GM12878 (cell line): ENCODE measurements at regions not wholly inside any gene's neighbourhood (a gene's known extent, or its start where the extent isn't known, plus 50 kb on each side); places are given as distances from the start of the nearest gene placed in this dataset.

Experiments
- ATAC-seq: fragments of 200-7000 bp; cut with Tn5 transposase; 3 replicates; pipeline ENCODE4 v1.9.1; 2020; ENCODE audit warnings: mild to moderate bottlenecking, moderate library complexity
- BruUV-seq: library from RNA; stranded (reverse); fragments of 400-500 nt; replicated peaks from 2 replicates; lab custom pipeline; 2021; lab: Mats Ljungman, UMichigan
- CTCF ChIA-PET: fragments of 300-600 bp; sonication (Branson Sonifier 250); formaldehyde crosslinking; extraction: SDS; loops from one replicate; lab custom pipeline; 2021; ENCODE audit warnings: inconsistent platforms; lab: Yijun Ruan, JAX
- POLR2A ChIA-PET: fragments of 350-600 bp; formaldehyde crosslinking; extraction: SDS; loops from one replicate; lab custom pipeline; 2021; ENCODE audit warnings: inconsistent platforms; lab: Charles Lee
- RAD21 ChIA-PET: fragments of 300-600 bp; sonication (Branson Sonifier 250); formaldehyde crosslinking; loops from one replicate; lab custom pipeline; 2023; ENCODE audit warnings: antibody characterized with exemption; ENCODE audit not compliant: unreplicated experiment; lab: Charles Lee
- SMC1A ChIA-PET: fragments of 300-600 bp; sonication (Branson Sonifier 250); formaldehyde crosslinking; loops from one replicate; lab custom pipeline; 2023; ENCODE audit not compliant: unreplicated experiment, uncharacterized antibody; lab: Charles Lee
- DNase-seq: peaks from one replicate; pipeline ENCODE4 v3.0.0-alpha.2; 2011; ENCODE audit warnings: low read depth, low spot score
- FAIRE-seq: peaks from 3 replicates; lab custom pipeline; 2011; peaks lifted over from hg19 to GRCh38; lab: Jason Lieb, UNC
- H2AFZ ChIP-seq: 2 replicates; pipeline ENCODE4 v1.6.0; 2011; ENCODE audit warnings: low read depth, low read length, control low read depth; ENCODE audit not compliant: control insufficient read depth
- H3K27ac ChIP-seq: 2 replicates; pipeline ENCODE4 v1.5.1; 2011; ENCODE audit warnings: control low read depth; ENCODE audit not compliant: control insufficient read depth, insufficient read depth
- H3K27me3 ChIP-seq, 2 experiments: replicated peaks in 1 of 2; 2 replicates each; pipeline versions ENCODE4 v1.6.0 to v1.6.1; 2011; ENCODE audit warnings: low read length in 1 of 2; ENCODE audit not compliant: control insufficient read depth in 2 of 2, insufficient read depth in 2 of 2
- H3K36me3 ChIP-seq, 2 experiments: 2 replicates each; pipeline ENCODE4 v1.5.1; 2011; ENCODE audit warnings: low read length in 1 of 2; ENCODE audit not compliant: control insufficient read depth in 2 of 2, insufficient read depth in 2 of 2
- H3K4me1 ChIP-seq: 2 replicates; pipeline ENCODE4 v1.6.1; 2011; ENCODE audit warnings: mild to moderate bottlenecking, low read length, moderate library complexity, mixed read lengths; ENCODE audit not compliant: control insufficient read depth, insufficient read depth
- H3K4me2 ChIP-seq: 2 replicates; pipeline ENCODE4 v1.6.0; 2011; ENCODE audit warnings: control low read depth; ENCODE audit not compliant: control insufficient read depth, insufficient read depth
- H3K4me3 ChIP-seq: fragments of 200-600 bp; sonication (generic); 2 replicates; pipeline ENCODE4 v1.5.1; 2016
- H3K79me2 ChIP-seq: 2 replicates; pipeline ENCODE4 v1.6.0; 2011; ENCODE audit warnings: low read length; ENCODE audit not compliant: control insufficient read depth, insufficient read depth
- H3K9ac ChIP-seq: 2 replicates; pipeline ENCODE4 v1.8.0; 2011; ENCODE audit warnings: low read length, control low read depth, mixed read lengths; ENCODE audit not compliant: control insufficient read depth, insufficient read depth
- H3K9me3 ChIP-seq: replicated peaks from 3 replicates; pipeline ENCODE4 v1.5.1; 2011; ENCODE audit warnings: mild to moderate bottlenecking, low read length; ENCODE audit not compliant: control insufficient read depth, insufficient read depth
- H4K20me1 ChIP-seq: 2 replicates; pipeline ENCODE4 v1.6.0; 2011; ENCODE audit not compliant: control insufficient read depth, insufficient read depth
- BACH1 ChIP-seq: fragments of 450-650 bp; IDR thresholded peaks from 2 replicates; pipeline ENCODE4 v1.6.1; 2017; ENCODE audit warnings: mild to moderate bottlenecking, borderline replicate concordance
- ESRRA ChIP-seq: IDR thresholded peaks from 2 replicates; pipeline ENCODE4 v1.6.1; 2012; ENCODE audit warnings: mild to moderate bottlenecking, low read length, improper control_type of control experiment
- GATAD2B ChIP-seq: fragments of 450-650 bp; conservative IDR thresholded peaks from 2 replicates; pipeline ENCODE4 v1.6.1; 2017; ENCODE audit warnings: low read depth, mild to moderate bottlenecking, moderate library complexity
- HCFC1 ChIP-seq: fragments of 150-350 bp; IDR thresholded peaks from 2 replicates; pipeline ENCODE4 v1.6.1; 2014; ENCODE audit warnings: low read length
- JUNB ChIP-seq: IDR thresholded peaks from 2 replicates; pipeline ENCODE4 v1.6.1; 2016; ENCODE audit warnings: antibody characterized with exemption, mild to moderate bottlenecking
- JUND ChIP-seq: IDR thresholded peaks from 2 replicates; pipeline ENCODE4 v1.6.1; 2012; ENCODE audit warnings: low read depth, mild to moderate bottlenecking, low read length, improper control_type of control experiment, moderate library complexity
- MYC ChIP-seq: IDR thresholded peaks from 2 replicates; pipeline ENCODE4 v1.6.1; 2011; ENCODE audit warnings: mild to moderate bottlenecking, low read length, moderate library complexity, inconsistent platforms; ENCODE audit not compliant: insufficient read depth, insufficient replicate concordance, insufficient read length, severe bottlenecking
- NFYB ChIP-seq: IDR thresholded peaks from 2 replicates; pipeline ENCODE4 v1.6.1; 2011; ENCODE audit warnings: low read depth, mild to moderate bottlenecking, low read length, improper control_type of control experiment, moderate library complexity; ENCODE audit not compliant: insufficient read depth
- NR2F1 ChIP-seq: fragments of 450-650 bp; conservative IDR thresholded peaks from 2 replicates; pipeline ENCODE4 v1.6.1; 2017; ENCODE audit warnings: mild to moderate bottlenecking
- POU2F2 ChIP-seq: IDR thresholded peaks from 3 replicates; pipeline ENCODE4 v1.6.1; 2011; ENCODE audit warnings: low read depth, mild to moderate bottlenecking, low read length, borderline replicate concordance
- SMAD1 ChIP-seq: fragments of 450-650 bp; IDR thresholded peaks from 2 replicates; pipeline ENCODE4 v1.6.1; 2018; ENCODE audit warnings: mild to moderate bottlenecking, low read depth; ENCODE audit not compliant: partially characterized antibody
- SPI1 ChIP-seq: IDR thresholded peaks from 2 replicates; pipeline ENCODE4 v1.6.1; 2011; ENCODE audit warnings: low read depth, mild to moderate bottlenecking, low read length, moderate library complexity, borderline replicate concordance; ENCODE audit not compliant: insufficient read depth
- WGBS: methylation state at CpG from one replicate; pipeline ENCODE4 v1.1.6; 2016; ENCODE audit warnings: low lambda C conversion rate; ENCODE audit not compliant: insufficient replicate concordance, insufficient coverage; ENCODE audit errors: missing lambda C conversion rate; 5-methylcytosine and 5-hydroxymethylcytosine counted together
- in situ Hi-C: fragments of 300-500 bp; cut with MboI; formaldehyde crosslinking; loops from 9 replicates; pipeline ENCODE4 v1.14.3; 2018; ENCODE audit warnings: mixed read lengths
- intact Hi-C: fragments of 100-400 bp; cut with micrococcal nuclease; formaldehyde crosslinking; loops from one replicate; pipeline ENCODE4 v1.14.2; 2022; ENCODE audit not compliant: unreplicated experiment

DNA sequence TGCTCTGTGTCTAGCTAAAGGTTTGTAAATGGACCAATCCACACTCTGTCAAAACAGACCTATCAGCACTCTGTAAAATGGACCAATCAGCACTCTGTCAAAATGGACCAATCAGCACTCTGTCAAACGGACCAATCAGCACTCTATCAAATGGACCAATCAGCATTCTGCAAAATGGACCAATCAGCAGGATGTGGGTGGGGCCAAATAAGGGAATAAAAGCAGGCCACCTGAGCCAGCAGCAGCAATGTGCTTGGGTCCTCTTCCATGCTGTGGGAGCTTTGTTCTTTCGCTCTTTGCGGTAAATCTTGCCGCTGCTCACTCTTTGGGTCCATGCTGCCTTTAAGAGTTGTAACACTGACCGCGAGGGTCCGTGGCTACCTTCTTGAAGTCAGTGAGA lies 740.5 kb upstream of the POM121L12 start:
- DNase-seq: no peak
- SMC1A ChIA-PET: no interaction called here
- no peak for TF ChIP-seq JUND
- no peak for TF ChIP-seq NR2F1
- TF ChIP-seq NFYB: peak; percentile 70
- TF ChIP-seq, all 136 proteins: peak for 1
- Histone ChIP-seq H2AFZ (no peak overlapping the region), H3K27ac (no peak overlapping the region), H4K20me1 (no peaks in the 10 kb centered on the region), H3K9ac (no peak overlapping the region), H3K4me2 (no peak overlapping the region), H3K27me3 (no peaks in the 10 kb centered on the region), H3K36me3 (no peaks in the 10 kb centered on the region), H3K79me2 (no peaks in the 10 kb centered on the region), H3K4me1 (no peaks in the 10 kb centered on the region), H3K4me3 (no peak overlapping the region), H3K9me3 (no peaks in the 10 kb centered on the region)
- ATAC-seq (no peak), FAIRE-seq (no peak)
- intact Hi-C loops (no loop called here), in situ Hi-C loops (no loop called here)
- WGBS: 68% methylated on average over 7 of the region's 7 CpGs
- CTCF ChIA-PET: no interaction called here
- BruUV-seq: no TSS peak
- POLR2A ChIA-PET: no interaction called here
- RAD21 ChIA-PET: no interaction called here

DNA sequence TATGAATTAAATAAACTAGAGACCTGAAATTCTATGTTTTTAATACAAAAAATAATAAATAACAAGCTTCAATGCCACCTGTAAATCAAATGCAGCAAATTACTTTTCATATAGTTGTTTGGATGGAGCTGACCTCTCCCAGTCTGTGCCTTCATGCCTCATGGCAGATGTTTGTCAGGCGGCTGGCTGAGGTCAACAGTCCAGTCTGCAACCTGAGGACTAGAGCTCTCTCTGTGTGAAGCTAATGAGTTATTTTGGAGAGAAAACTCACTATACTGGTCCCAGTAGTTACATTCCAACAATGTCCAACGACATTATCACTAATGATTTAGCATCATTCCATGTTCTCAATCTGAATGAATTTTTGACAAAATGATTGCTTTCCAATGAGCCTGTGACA lies 746.2 kb upstream of the POM121L12 start:
- H3K36me3 ChIP-seq: no peaks in the 10 kb centered on the region
- CTCF ChIA-PET: no interaction called here
- intact Hi-C loops (no loop called here), in situ Hi-C loops (no loop called here)
- POLR2A ChIA-PET: no interaction called here
- FAIRE-seq (no peak), DNase-seq (no peak), ATAC-seq (no peak)
- RAD21 ChIA-PET: no interaction called here
- TF ChIP-seq JUNB (no peak), SMAD1 (no peak), ESRRA (no peak), POU2F2 (no peak), SPI1 (no peak), GATAD2B (no peak), BACH1 (no peak), MYC (no peak), HCFC1 (no peak)
- SMC1A ChIA-PET: no interaction called here
- H4K20me1 ChIP-seq: no peaks in the 10 kb centered on the region
- WGBS: 48% methylated on average over 2 of the region's 2 CpGs
- H2AFZ ChIP-seq: no peak overlapping the region
- no peaks in the 10 kb centered on the region for H3K9me3 ChIP-seq
- no peaks in the 10 kb centered on the region for H3K27me3 ChIP-seq
- no peak overlapping the region for H3K27ac ChIP-seq
- H3K4me1 ChIP-seq: no peaks in the 10 kb centered on the region
- no peak overlapping the region for H3K4me3 ChIP-seq
- BruUV-seq: no TSS peak
- no peak overlapping the region for H3K9ac ChIP-seq
- no peaks in the 10 kb centered on the region for H3K79me2 ChIP-seq
- H3K4me2 ChIP-seq: no peak overlapping the region
